ENCODE measurements at regions not wholly inside any gene's neighbourhood (a gene's known extent, or its start where the extent isn't known, plus 50 kb on each side); places are given as distances from the start of the nearest gene placed in this dataset.

DNA sequence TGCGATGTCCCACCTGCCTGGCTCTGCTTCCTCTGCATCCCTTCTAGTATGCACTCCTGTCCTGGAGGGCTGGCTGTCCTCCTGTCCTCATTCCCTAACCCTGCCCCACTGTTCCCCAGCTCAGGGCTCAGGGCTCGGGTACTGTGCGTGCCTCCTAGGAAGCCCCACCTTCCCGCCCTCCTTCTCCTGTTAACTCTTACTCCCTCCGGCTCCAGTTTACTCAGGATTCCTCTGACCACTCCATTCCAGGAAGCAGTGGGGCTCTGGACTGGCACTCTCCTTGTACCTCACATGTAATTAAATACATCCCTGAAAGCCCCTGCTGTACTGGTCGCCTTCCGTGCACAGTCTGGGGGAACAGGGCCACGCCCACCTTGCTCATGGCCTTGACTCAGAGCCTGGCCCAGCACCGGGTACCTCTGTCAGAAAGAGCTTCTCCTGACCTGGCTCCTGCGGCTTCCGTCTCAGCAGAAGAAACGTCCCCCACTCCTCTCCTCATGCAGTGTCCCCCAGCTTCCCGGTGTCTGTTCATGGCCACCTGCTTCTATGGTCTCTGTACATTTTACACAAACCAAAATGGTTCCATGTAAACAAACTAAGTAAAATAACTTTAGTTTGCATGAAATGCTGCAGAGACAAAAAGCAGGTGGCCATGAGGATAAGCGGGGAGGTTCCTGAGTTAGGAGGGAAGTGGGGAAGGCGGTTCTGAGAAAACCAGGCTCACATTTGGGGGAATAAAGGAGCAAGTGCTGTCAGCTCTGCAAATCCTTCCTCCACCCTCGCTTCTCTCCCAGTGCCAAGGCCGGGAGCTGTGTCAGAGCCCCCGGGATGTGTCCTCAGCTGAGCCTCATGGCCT lies 445.9 kb downstream of the BRD1 start:
- TF ChIP-seq SPI1 (IDR thresholded peaks at IDR 0.05; ENCODE audit: low read depth, low read length): no peak
- no peak for TF ChIP-seq PAX5 (IDR thresholded peaks at IDR 0.05; ENCODE audit: insufficient read depth, low read length, severe bottlenecking)
- TF ChIP-seq POLR2A (IDR thresholded peaks at IDR 0.05; ENCODE audit: low read depth, low read length): no peak
- TF ChIP-seq POU2F2 (IDR thresholded peaks at IDR 0.05; ENCODE audit: low read depth, low read length): no peak
- no peak for TF ChIP-seq POLR2AphosphoS5 (IDR thresholded peaks at IDR 0.05; ENCODE audit: low read depth, low read length)
- TF ChIP-seq TAF1 (IDR thresholded peaks at IDR 0.05; ENCODE audit: low read depth, low read length): no peak
- DNase-seq (ENCODE audit: insufficient read length, low spot score) (no peak), FAIRE-seq (no peak)

DNA sequence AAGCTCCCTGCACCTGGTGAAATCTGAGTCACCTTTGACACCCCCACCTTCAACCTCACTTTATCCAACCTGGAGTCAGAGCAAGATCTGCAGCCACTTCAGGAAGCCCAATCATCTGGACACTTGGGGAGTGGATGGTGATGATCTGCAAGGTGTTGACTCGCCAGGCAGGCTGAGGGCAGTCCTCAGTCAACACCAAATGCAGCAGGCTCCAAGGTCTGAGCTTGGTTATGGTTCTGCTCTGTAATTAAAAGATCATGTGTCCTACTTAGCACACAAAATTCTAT lies 446.9 kb downstream of the BRD1 start:
- TF ChIP-seq POU2F2 (IDR thresholded peaks at IDR 0.05; ENCODE audit: low read depth, low read length): no peak
- no peak for TF ChIP-seq SPI1 (IDR thresholded peaks at IDR 0.05; ENCODE audit: low read depth, low read length)
- no peak for TF ChIP-seq POLR2AphosphoS5 (IDR thresholded peaks at IDR 0.05; ENCODE audit: low read depth, low read length)
- TF ChIP-seq PAX5 (IDR thresholded peaks at IDR 0.05; ENCODE audit: insufficient read depth, low read length, severe bottlenecking): no peak
- TF ChIP-seq POLR2A (IDR thresholded peaks at IDR 0.05; ENCODE audit: low read depth, low read length): no peak
- no peak for TF ChIP-seq TAF1 (IDR thresholded peaks at IDR 0.05; ENCODE audit: low read depth, low read length)
- DNase-seq (ENCODE audit: insufficient read length, low spot score): no peak
- no peak for FAIRE-seq

DNA sequence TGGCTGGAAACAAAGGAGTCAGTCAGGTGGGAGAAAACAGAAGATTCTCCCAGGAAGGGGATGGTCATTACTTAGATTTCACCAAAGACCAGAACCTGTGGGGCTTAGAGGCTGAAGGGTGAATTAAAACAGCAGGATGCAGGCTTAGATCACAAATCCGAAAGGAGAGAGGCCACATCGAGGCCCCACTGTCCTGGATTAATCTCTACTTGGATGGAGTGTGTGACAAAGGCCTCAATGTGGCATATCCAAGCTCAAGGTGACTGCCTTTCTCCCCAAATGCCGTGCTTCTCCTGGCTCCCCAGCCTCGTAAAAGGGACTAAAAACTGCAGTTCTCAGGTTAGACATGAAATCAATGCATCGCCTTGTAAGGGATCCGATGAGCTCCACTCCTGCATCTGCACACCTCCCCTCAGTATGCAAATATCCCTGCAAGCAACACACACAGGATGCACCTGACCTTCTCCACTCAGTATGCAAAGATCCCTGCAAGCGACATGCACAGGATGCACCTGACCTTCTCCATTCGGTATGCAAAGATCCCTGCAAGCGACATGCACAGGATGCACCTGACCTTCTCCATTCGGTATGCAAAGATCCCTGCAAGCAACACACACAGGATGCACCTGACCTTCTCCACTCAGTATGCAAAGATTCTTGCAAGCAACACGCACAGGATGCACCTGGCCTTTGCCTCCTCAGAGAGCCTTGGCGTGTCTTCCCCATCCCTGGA lies 447.4 kb downstream of the BRD1 start:
- DNase-seq (ENCODE audit: insufficient read length, low spot score) (no peak), FAIRE-seq (no peak)
- no peak for TF ChIP-seq TAF1 (IDR thresholded peaks at IDR 0.05; ENCODE audit: low read depth, low read length)

DNA sequence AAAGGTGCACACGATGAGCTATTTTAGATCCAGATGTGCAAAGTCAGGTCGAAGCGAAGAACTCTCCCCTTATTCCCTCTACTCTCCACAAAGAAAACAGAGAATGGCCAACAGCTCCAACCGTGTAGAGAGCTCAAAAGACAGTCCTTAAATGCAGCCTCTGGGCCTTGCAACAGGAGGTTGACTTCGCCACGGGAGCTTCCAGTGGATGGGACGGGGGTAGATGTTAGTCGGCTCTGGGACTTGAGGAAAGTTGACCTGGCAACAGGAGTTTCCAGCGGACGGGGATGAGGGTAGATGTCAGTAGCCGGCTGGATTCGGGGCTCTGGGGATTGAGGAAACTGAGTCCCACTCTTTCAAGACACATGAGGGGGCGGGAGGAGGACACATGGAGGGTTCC lies 450.4 kb downstream of the BRD1 start:
- TF ChIP-seq SPI1 (IDR thresholded peaks at IDR 0.05; ENCODE audit: low read depth, low read length) (no peak), POLR2AphosphoS5 (IDR thresholded peaks at IDR 0.05; ENCODE audit: low read depth, low read length) (no peak), PAX5 (IDR thresholded peaks at IDR 0.05; ENCODE audit: insufficient read depth, low read length, severe bottlenecking) (no peak), TAF1 (IDR thresholded peaks at IDR 0.05; ENCODE audit: low read depth, low read length) (no peak), POLR2A (IDR thresholded peaks at IDR 0.05; ENCODE audit: low read depth, low read length) (no peak), POU2F2 (IDR thresholded peaks at IDR 0.05; ENCODE audit: low read depth, low read length) (no peak)
- DNase-seq (ENCODE audit: insufficient read length, low spot score): no peak
- no peak for FAIRE-seq

DNA sequence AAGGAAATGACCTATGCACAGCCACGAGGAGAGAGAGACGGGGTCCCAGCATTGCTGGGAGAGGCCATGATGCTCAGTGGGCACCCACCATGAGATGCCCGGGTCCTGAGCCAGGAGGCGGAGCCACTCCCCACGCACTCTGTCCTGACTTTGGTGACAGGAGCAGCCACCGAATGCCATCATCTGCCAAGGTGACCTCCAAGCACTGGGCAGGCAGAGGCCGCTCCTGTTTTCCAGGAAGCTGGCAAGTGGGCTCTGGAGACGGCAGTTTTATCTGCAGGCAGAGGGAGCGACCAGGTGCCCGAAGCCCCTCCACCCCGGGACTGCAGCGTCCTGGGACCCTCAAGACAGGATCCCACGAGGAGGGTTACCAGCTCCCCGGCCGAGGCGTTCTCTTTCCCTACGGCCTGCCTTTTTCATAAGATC lies 453.9 kb downstream of the BRD1 start:
- TF ChIP-seq TAF1 (IDR thresholded peaks at IDR 0.05; ENCODE audit: low read depth, low read length) (no peak), PAX5 (IDR thresholded peaks at IDR 0.05; ENCODE audit: insufficient read depth, low read length, severe bottlenecking) (no peak), POU2F2 (IDR thresholded peaks at IDR 0.05; ENCODE audit: low read depth, low read length) (no peak), POLR2A (IDR thresholded peaks at IDR 0.05; ENCODE audit: low read depth, low read length) (no peak), SPI1 (IDR thresholded peaks at IDR 0.05; ENCODE audit: low read depth, low read length) (no peak), POLR2AphosphoS5 (IDR thresholded peaks at IDR 0.05; ENCODE audit: low read depth, low read length) (no peak)
- FAIRE-seq: no peak
- no peak for DNase-seq (ENCODE audit: insufficient read length, low spot score)

DNA sequence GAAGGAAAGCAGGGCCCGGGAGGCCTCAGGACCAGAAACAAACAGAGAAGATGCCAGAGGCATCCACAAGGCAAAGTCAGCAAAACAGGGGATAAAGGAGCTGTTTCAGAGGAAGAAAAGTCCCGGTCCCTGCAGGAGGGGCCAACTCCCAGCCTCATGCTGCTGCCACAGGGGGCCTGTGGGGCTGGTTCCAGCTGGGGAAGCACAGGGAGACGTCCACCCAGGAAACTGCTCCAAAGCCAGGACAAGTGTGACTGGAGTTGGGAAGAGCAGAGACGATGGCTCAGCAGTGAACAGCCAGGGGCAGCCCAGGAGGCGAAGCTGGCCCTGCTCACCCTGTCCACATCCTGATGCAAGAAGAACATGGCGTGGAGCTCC lies 454.4 kb downstream of the BRD1 start:
- DNase-seq (ENCODE audit: insufficient read length, low spot score) (no peak), FAIRE-seq (no peak)
- TF ChIP-seq SPI1 (IDR thresholded peaks at IDR 0.05; ENCODE audit: low read depth, low read length) (no peak), PAX5 (IDR thresholded peaks at IDR 0.05; ENCODE audit: insufficient read depth, low read length, severe bottlenecking) (no peak), POLR2AphosphoS5 (IDR thresholded peaks at IDR 0.05; ENCODE audit: low read depth, low read length) (no peak), POLR2A (IDR thresholded peaks at IDR 0.05; ENCODE audit: low read depth, low read length) (no peak), TAF1 (IDR thresholded peaks at IDR 0.05; ENCODE audit: low read depth, low read length) (no peak), POU2F2 (IDR thresholded peaks at IDR 0.05; ENCODE audit: low read depth, low read length) (no peak)

DNA sequence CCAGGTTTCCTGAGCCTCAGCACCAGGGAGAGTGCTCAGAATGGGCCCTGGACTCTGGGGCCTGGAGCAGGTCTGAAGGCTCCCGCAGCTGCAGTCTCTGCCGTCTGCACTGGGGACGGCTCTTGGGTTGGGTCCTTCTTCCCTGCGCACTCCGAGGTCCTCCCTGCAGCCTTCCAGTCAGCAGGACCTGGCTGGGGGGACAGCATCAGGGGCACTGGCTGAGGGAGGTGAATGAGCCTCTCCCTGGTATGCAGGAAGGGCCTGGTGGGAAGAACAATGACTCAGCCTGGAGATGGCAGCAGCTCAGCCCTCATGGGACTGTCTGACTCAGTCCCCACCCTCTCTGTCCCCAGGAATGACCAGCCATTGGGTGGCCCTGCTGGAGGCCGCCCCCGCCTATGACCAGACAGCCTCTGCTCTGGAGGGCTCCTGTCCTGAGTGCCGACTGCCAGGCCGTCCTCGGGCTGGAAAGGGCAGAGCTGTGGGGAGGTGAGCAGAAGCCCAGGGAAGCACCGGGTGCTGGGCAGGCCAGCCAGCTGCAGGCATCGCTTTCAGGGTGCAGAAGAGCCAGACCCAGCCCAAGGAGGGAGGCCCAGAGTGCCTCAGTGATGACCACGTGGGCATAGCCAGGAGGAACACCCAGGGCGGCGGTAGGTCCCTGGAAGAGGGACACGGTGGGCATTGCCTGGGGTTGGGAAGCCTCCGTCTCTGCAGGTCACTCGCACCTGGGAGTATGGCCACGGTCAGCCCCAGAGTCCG lies 455.0 kb downstream of the BRD1 start:
- FAIRE-seq: no peak

DNA sequence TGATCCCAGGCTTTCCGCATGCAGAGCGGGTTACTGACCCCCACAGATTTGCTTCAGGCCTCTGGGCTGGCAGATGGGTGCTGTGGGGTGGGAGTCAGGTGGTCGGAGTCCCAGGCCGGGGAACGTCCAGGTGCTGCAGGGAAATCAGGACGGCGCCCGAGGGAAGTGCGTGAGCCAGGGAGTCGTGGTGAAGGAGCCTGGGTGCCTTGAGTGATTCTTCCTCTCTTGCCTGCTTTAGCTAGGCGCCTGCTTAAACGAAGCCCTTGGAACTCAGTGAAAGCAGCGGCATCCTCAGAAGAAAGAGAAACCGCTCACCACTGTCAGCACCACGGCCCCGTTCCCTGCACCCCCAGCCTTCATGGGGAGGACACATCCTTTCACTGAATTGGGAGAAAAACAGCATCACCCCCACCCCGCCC lies 455.6 kb downstream of the BRD1 start:
- TF ChIP-seq TAF1 (IDR thresholded peaks at IDR 0.05; ENCODE audit: low read depth, low read length) (no peak), PAX5 (IDR thresholded peaks at IDR 0.05; ENCODE audit: insufficient read depth, low read length, severe bottlenecking) (no peak), POU2F2 (IDR thresholded peaks at IDR 0.05; ENCODE audit: low read depth, low read length) (no peak), SPI1 (IDR thresholded peaks at IDR 0.05; ENCODE audit: low read depth, low read length) (no peak), POLR2A (IDR thresholded peaks at IDR 0.05; ENCODE audit: low read depth, low read length) (no peak), POLR2AphosphoS5 (IDR thresholded peaks at IDR 0.05; ENCODE audit: low read depth, low read length) (no peak)
- FAIRE-seq (no peak), DNase-seq (ENCODE audit: insufficient read length, low spot score) (no peak)

More for the DNA sequence above, 455.0 kb downstream of the BRD1 start:
- DNase-seq (ENCODE audit: insufficient read length, low spot score): no peak
- no peak for TF ChIP-seq PAX5 (IDR thresholded peaks at IDR 0.05; ENCODE audit: insufficient read depth, low read length, severe bottlenecking)
- no peak for TF ChIP-seq POLR2A (IDR thresholded peaks at IDR 0.05; ENCODE audit: low read depth, low read length)
- TF ChIP-seq POLR2AphosphoS5 (IDR thresholded peaks at IDR 0.05; ENCODE audit: low read depth, low read length): no peak

DNA sequence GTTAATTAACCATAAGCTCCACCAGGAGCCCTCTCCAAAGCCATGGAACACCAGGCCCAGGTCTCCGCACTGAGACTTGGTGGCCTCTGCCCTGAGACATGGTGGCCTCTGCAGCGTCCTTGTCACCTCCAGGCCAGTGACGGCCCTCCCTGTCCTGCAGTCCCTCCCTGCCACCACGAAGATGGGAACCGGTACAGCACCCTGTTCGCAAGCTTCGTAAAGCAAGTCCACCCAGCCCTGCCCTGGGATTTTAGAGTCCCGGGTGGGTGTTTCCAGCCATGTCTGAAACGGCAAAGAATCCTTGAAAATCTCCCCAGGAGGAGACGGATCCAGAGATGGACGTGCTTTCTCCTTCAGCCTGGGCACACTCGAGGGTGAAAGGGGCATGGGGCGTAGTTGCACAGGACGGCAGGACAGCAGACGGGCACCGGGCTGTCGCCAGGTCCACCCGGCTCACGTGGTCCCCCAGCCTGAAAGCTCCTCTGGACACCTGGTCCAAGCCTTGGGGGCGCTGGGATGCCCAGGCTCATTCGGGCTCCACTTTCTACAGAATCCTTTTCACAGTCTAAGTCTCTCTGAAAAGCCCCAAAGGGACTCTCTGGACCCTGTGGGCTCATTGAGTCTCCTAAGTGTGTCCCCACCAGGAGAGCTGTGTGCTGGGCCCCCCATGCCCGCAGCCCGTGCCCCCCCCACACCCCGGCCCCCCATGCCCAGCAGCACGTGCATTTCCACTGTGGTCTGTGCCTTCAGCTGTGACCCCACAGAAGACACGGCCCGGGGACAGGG lies 456.2 kb downstream of the BRD1 start:
- no peak for DNase-seq (ENCODE audit: insufficient read length, low spot score)
- TF ChIP-seq TAF1 (IDR thresholded peaks at IDR 0.05; ENCODE audit: low read depth, low read length): no peak
- no peak for TF ChIP-seq SPI1 (IDR thresholded peaks at IDR 0.05; ENCODE audit: low read depth, low read length)
- TF ChIP-seq POLR2A (IDR thresholded peaks at IDR 0.05; ENCODE audit: low read depth, low read length): no peak
- no peak for TF ChIP-seq PAX5 (IDR thresholded peaks at IDR 0.05; ENCODE audit: insufficient read depth, low read length, severe bottlenecking)
- TF ChIP-seq POLR2AphosphoS5 (IDR thresholded peaks at IDR 0.05; ENCODE audit: low read depth, low read length): no peak
- TF ChIP-seq POU2F2 (IDR thresholded peaks at IDR 0.05; ENCODE audit: low read depth, low read length): no peak
- no peak for FAIRE-seq

Measured in GM12891 (cell line).